Epithelial cell of prostate (primary cell): ENCODE measurements at regions not wholly inside any gene's neighbourhood (a gene's known extent, or its start where the extent isn't known, plus 50 kb on each side); places are given as distances from the start of the nearest gene placed in this dataset.
A peak's percentile ranks its signal among the peaks of the same experiment; 100 is the strongest.

Experiments
- DNase-seq: peaks from one replicate; pipeline ENCODE4 v3.0.0-alpha.2; 2011; ENCODE audit warnings: low read depth, low spot score
- H3K27ac ChIP-seq: fragments of 450-650 bp; 2 replicates; pipeline ENCODE4 v1.5.1; 2017; ENCODE audit warnings: mild to moderate bottlenecking

- DNase-seq, result no peak
- peak overlapping the region; percentile 20 for H3K27ac ChIP-seq
Observed at GRCh38 chr10:52526251-52526823, 212.3 kb downstream of the DKK1 start.

DNA sequence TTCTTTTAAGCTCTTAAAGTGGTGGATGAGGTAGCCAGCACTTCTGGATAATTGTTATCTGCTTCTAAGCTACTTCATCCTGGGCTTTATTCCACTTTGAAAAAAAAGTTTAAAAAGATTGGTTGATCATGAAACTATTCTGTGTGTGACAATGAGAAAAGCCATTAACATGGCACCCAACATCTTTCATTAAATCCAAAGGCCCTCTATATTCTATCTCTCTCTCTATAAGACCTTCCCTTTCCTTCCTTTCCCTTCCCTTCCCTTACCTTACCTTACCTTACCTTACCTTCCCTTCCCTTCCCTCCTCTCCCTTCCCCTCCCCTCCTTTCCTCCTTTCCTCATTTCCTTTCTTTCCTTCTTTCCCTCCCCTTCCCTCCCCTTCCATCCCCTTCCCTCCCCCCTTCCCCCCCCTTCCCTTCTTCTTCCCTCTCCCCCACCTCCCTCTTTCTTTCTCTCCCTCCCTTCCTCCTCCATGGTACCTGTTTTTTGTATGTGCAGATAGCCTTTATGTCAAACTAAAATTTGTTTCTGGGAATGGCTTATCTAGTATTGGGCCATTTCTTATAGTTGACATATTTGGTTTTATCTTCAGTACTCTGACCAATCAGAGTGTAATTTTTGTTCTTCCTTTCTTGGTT, 218.7 kb downstream of the DKK1 start:
- no peak for DNase-seq
- no peak overlapping the region for H3K27ac ChIP-seq

DNA sequence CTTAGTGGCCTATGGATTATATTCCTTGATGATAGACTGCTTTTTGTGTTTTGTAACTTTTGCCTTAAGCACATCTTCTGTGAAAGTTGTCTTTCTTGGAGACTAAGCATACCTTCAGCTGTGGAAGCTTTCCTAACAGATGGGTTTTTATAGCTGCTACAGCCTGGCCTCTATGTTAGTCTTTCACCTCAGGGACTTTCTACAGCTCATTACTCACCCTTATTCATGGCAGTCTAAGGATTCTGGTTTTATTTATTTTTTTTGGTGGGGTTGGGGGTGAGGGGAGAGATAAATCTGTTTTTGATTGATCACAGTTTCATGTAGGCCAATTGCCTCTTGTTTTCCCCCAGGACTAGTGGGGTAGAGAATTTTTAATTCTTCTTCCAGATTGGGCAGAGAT, 219.9 kb downstream of the DKK1 start:
- no peak for DNase-seq
- no peak overlapping the region for H3K27ac ChIP-seq

DNA sequence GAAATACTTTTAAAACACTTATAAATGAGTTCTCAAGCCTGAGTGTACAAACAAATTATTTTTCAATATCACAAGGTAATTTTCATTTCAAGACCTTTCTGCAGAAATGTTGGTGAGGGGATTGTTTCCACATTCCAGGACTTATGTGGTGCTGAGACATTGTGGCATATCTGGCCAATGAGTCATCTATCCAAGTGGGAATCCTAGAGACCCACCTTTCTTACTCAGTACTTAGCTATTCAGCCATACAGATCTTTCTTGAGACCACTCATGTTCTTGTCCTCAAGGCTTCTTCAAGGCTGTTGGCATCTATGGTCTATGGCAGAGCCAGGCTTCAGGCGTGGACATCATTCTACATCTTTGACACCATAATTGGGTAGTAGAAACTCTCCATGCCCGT, 225.4 kb downstream of the DKK1 start:
- DNase-seq, result no peak

GRCh38 chr10:52540479-52540984, 226.5 kb downstream of the DKK1 start:
- no peak overlapping the region for H3K27ac ChIP-seq
- no peak for DNase-seq

More for the DNA sequence above, 225.4 kb downstream of the DKK1 start:
- H3K27ac ChIP-seq, result no peak overlapping the region

GRCh38 chr10:52541006-52541473, 227.0 kb downstream of the DKK1 start:
- no peak for DNase-seq
- no peak overlapping the region for H3K27ac ChIP-seq

DNA sequence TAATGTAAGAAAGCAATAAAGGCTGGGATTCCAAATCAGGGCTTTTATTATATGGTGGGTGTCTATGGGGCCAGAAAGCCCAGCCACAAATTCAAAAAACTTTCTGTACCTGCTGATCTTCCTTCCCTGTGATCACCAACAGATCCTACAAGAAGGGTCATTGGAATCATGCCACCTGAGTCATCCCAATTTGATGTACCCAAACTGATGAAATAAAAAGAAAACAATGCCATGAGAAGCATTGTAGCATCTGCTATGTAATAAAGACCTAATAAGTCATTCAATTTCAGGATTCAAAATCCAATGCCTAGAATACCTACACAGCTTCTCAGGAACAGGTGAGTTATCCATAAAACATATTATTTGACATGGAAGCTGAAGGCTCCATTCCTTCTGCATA, 228.8 kb downstream of the DKK1 start:
- no peak for DNase-seq
- H3K27ac ChIP-seq, result no peak overlapping the region

- H3K27ac ChIP-seq, result no peak overlapping the region
- no peak for DNase-seq
Observed at GRCh38 chr10:52551046-52551445, 221.5 kb downstream of the MBL2 start.

GRCh38 chr10:52558090-52558489, 214.5 kb downstream of the MBL2 start:
- no peak for DNase-seq
- no peak overlapping the region for H3K27ac ChIP-seq

DNA sequence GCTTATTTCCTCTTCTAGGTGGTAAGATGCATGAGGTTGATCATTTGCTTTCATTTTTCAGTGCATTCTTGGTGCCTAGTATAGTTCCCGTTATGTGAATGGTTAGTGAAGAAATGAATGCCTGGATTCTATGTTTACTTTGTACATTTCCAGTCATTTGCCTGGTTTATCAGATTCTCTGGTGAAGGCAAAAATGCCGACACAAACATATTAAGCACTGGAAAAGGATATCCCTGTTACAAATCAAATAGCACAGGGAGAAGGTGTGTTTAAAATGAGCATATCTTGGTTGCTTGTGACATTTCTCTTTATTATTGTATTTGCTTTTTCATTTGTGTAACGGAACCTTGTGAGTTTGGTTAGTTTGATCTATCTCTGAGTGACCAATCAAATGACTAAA, 211.3 kb downstream of the MBL2 start:
- DNase-seq, result no peak
- no peak overlapping the region for H3K27ac ChIP-seq

DNA sequence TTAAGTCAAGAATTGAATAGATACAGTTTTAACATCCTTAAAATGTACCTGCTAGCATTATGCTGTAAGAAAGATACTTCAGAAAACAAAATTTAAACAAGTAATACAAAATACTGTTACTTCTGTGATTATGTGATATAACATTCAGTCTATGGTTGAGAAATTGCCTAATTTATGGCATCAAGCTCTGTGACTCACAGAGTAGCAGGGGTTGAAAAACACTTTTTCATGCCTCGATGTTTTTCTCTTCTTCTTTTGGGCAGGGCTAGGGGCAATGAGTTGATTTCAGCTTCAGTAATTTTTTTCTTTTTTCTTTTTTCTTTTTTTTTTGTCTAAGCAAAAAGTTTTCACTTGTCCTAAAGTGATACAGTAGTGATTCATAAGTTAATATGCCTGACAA, 209.2 kb downstream of the MBL2 start:
- no peak overlapping the region for H3K27ac ChIP-seq
- DNase-seq, result no peak

- DNase-seq, result no peak
Observed at GRCh38 chr10:52566471-52567246, 205.9 kb downstream of the MBL2 start.

GRCh38 chr10:52567247-52567580, 205.4 kb downstream of the MBL2 start:
- no peak overlapping the region for H3K27ac ChIP-seq
- no peak for DNase-seq

More at GRCh38 chr10:52566471-52567246, 205.9 kb downstream of the MBL2 start:
- H3K27ac ChIP-seq, result no peak overlapping the region

DNA sequence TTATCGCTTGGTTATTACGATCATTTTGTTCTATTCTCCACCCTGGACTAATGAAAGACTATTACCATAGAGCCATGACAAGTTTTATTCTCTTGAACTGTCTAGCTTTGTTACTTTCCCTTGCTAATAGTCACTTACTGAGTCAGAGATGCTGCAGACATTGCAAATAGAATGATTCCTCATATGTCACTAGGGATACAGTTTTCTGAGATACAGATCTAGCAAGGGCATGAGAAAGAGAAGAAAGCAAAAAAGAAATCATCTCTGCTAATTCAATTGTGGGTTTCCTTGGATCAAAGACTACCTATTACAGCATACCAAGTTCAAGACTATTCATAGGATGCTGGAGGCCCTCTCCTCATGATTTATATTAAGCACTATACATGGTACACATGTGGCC, 204.3 kb downstream of the MBL2 start:
- no peak for DNase-seq
- no peak overlapping the region for H3K27ac ChIP-seq

- no peak for DNase-seq
- no peak overlapping the region for H3K27ac ChIP-seq
Observed at GRCh38 chr10:52570490-52570889, 202.1 kb downstream of the MBL2 start.

- DNase-seq, result no peak
- H3K27ac ChIP-seq, result no peak overlapping the region
Observed at GRCh38 chr10:52571018-52571417, 201.6 kb downstream of the MBL2 start.

- DNase-seq, result no peak
Observed at GRCh38 chr10:52571516-52572182, 200.9 kb downstream of the MBL2 start.

DNA sequence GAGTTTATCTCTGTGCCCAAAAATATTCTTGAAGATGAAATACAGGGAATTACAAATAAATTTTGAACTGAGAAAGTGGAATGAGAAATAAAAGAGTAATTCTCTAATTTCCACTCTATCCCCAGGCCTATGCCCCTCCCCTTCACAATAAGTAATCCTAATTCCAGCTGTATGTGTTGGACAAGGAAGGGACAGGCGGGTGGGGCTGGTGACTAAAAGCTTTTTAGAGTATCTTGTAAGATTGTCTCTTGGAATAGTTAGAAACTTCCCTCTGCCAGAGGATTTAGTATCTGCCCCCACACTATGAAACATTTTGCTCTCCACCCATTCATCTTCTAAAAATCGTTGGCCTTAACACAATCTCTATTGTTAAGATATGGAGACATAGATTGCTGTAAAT, 199.2 kb downstream of the MBL2 start:
- peak overlapping the region; percentile 43 for H3K27ac ChIP-seq
- no peak for DNase-seq

More at GRCh38 chr10:52571516-52572182, 200.9 kb downstream of the MBL2 start:
- no peak overlapping the region for H3K27ac ChIP-seq

DNA sequence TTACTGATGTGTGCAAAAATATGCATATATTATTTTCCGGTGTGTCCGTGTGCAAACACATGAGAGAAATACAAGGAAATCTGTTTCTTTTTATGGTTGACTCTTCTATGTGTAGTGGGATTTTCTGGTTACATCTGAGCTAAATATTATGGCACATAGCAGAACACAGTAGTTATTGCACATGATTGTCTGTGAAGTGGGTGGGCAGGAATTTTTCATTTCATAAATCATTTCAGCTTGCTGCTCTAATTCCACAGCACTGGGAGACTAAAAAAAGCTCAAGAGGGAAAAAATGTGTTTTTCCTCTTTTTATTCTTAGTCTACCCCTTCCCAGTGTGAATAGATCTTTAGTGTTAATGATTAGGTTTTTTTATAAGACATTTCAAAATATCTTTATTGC, 197.9 kb downstream of the MBL2 start:
- H3K27ac ChIP-seq, result no peak overlapping the region
- no peak for DNase-seq

- H3K27ac ChIP-seq, result no peak overlapping the region
- DNase-seq, result no peak
Observed at GRCh38 chr10:52577047-52577446, 195.5 kb downstream of the MBL2 start.
